Inflammatory macrophage (primary cell): ENCODE measurements at regions not wholly inside any gene's neighbourhood (a gene's known extent, or its start where the extent isn't known, plus 50 kb on each side); places are given as distances from the start of the nearest gene placed in this dataset.
A peak's percentile ranks its signal among the peaks of the same experiment; 100 is the strongest.

Source experiments
- DNase-seq, 2 donors: peaks; one replicate each; pipeline ENCODE4 v3.0.0-alpha.2; 2020 to 2022

DNA sequence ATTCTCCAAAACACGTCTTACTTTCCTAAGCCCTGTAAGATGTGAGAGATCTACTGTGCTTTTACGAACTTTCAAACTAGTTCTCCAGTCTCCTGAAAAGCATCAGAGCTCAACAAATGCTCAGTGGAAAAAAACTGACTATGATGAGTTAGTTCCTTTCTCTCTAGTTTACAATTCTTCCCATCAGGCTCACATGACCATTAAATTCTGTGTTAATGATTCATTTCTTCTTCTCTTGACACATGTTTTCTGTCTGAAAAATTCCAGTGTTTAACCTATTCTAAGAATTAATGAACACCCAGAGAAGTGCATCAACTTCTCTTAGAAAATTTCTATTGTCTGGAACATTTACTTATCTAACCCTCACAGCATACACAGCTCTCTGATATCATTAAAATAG, 844.3 kb downstream of the SI start:
- no peak for DNase-seq

DNA sequence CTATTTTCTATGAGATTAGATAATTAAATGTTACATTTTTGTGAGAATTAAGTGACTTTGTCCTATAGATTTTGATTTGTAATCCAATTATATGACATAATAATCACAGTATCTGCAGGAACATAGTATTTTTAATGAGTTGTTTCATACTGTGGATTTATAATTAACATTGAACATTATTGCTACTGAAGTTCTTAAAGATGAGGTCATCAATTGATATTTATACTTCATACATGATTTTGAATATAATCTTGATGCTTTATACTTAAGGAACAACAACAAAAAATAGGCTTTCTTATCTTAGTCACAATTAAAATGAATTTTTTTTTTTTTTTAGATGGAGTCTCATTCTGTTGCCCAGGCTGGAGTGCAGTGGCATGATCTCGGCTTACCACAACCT, 846.6 kb downstream of the SI start:
- DNase-seq: no peak

DNA sequence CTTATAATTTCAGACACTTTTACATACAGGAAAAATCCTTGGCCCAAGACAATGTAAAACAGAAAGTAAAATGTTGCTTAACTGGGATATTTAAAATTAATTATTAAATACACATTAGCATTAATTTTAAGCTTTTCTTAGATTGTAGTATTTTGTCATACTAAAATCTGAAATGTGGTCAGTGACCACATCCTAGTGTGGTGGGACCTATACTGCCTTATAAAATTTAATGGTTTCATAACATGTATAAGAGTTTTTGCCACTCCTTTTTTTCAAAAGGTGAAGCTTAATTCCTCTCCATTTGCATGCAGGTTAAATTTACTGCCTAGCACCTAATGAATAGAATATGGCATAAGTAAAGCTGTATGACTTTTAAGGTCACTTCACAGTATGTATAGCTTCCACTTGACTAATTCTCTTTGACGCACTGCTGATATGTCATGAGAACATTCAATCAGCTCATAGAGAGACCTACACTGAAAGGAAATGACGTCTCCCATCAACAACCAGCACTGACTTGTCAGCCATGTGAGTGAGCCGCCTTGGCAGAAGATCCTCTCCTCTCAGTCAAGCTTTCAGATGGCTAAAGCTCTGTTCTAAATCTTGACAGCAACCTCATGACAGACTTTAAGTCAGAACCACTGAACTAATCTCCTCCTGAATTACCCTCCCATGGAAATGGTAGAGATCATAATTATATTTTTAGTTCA, 847.8 kb downstream of the SI start:
- no peak for DNase-seq

DNA sequence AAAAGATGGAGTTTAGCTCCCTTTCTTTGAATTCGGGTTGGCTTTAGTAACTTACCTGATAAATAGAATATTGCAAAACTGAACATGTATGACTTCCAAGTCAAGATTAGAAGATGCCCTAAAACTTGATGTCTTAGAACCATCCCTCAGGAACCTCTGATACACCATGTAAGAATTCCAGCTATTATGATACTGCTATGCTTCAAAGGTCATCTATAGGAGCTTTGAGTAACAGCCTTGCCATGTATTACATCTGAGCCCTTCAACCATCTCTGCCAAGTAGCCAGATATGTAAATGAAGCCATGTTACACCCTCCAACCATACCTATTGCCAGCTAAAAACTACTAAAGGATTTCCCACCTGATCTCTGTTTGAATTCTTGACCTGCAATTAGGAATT, 854.2 kb downstream of the SI start:
- no peak for DNase-seq

DNA sequence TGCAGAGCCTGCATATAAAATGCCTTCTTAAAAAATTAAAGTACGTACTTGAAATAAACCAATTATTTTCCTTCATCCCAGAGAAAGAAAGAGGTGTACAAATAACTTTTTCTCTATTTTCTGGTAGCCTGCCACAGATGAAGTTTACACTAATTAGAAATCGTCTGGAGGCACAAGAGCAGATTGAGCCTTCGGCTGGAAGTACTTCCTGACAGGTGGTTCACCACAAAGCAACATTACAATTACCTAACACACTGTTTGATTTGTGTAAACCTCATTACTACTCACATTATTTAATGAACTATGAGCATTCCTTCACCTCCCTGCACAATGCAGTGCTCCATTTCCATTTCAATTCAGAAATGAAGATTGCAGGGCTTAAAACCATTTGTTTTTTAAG, 856.1 kb downstream of the SI start:
- DNase-seq: no peak

DNA sequence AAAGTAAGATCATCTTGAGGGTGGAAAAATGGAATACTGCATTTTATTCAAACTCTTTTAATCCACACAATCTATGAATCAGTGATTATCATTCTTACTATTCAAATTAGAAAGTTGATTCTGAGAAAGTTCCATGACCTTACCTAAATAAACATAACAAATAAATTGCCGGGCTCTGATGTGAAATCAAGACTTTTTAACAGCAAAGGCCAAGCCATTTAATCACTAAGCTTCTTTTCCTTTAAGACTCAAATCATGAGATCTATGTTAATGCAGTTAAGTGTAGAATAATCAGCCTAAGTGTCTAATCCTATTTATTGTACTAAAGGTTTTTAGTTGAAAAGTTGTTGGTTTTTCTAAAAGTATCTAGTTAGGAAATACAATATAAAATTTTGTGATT, 857.0 kb downstream of the SI start:
- no peak for DNase-seq

DNA sequence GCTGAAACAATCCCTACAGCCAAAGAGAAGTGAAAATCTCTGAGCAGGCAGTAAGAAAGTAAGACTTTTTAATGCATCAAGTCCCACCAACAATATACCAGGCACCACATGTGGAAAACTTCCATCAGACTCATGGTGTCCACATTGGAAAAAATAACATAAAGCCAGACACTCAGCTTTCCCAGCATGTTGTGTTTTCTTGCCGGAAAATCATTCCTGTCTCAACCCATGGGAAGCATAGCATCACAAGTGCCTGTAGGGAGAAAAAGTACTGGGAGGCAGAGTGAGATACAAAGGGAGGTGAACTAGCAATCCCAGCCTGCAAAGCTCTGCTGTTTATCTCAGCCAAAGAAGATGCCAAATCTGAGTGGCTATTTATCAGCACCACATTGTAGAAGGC, 868.9 kb downstream of the SI start:
- no peak for DNase-seq

DNA sequence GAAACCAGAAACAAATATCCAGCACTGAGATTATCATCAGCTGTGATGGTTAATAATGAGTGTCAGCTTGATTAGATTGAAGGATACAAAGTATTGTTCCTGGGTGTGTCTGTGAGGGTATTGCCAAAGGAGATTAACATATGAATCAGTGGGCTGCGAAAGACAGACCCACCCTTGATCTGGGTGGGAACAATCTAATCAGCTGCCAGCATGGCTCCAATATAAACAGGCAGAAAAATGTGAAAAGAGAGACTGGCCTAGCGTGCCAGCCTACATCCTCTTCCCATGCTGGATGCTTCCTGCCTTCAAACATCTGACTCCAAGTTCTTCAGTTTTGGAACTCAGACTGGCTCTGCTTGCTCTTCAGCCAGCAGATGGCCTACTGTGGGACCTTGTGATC, 869.5 kb downstream of the SI start:
- DNase-seq: no peak

DNA sequence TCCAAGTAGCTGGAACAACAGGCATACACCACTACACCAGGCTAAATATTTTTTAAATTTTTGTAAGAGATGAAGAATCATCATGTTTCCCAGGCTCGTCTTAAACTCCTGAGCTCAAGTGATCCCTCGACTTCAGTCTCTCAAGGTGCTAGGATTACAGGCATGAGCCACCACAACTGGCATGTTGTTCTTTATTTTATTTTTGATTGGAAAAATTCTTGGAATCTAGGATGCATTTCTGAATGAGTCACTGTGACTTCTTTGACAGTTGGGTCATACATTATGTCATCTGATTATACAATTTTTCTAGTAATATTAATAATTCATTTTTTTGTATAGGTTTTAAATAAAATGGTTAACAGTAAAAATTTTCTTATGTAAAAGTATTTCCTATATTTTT, 870.2 kb downstream of the SI start:
- no peak for DNase-seq

DNA sequence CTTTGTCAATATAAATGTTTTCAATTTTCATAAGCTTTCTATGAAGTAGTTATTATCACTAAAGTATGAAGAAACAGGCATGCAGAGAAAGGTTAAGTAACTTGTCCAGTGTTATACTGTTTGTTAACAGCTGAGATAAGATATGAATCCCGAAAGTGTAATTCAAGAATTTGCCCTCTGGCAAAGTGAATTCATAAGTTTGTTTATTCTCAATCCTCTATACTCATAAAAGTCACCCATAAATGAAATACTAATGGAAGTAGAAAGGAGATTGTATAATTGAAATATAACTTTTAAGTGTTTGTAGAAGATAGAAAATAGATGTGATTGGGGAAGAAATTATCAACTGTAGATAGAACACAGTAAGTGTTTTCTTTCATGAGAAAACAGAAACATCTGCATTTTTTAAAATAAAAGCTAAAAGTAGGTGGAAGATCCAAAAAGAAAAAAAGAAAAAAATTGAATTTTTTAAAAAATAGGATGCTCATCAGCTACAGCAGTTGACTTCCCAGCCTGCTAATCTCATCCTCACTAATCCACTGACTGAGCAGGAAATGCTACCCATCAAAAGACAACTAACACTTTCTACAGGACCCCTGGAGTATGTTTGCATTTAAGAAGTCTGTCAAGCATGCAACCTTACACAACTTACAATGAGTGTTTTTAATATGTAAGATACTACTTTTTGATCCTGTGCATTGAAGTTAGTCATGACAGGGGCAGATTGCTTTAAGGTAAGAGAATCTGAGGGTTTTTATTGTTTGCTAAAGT, 878.1 kb downstream of the SI start:
- DNase-seq: no peak

DNA sequence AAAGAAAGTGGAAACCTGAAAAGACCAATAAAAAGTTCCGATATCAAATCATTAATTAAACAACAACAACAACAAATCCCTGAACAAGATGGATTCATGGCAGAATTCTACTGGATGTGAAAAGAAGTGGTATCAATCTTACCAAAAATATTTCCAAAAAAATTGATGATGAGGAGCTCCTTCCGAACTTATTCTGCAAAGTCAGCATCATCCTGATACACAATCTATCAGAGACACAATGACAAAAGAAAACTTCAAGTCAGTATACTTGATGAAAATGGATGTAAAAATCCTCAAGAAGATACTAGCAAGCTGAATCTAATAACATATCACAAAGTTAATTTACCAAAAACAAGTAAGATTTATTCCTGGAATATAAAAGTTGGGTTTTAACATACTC, 881.8 kb downstream of the SI start:
- no peak for DNase-seq

DNA sequence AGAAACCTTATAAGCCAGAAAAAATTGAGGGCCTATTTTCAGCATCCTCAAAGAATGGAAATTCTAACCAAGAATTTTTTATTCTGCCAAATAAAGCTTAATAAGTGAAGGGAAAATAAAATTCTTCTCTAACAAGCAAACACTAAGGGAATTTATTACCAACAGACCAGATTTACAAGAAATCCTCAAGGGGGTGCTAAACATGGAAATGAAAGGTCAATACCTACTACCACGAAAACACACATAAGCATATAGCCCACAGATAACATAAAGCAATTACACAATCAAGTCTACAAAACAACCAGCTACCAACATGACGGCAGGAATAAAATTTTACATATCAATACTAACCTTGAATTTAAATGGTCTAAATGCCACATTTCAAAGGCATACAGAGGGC, 883.5 kb downstream of the SI start:
- no peak for DNase-seq

DNA sequence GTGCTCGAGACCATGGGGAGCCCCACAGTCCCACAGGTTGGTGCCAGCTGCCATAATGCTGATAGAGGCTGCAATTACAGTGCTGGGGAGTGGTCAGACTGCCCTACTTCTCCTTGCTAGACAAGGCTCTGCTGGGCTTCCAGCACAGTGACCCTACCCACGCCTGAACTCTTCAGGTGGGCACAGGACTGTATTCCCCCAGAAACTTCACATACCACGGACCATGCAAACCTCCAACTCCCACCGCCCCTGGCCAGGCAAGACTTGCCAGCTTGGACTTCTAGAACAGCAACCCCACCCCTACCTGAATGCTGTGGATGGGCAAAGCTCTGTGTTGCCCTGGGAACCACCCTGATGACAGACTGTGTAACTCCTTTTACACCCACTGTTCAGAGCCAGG, 885.3 kb downstream of the SI start:
- DNase-seq: no peak

DNA sequence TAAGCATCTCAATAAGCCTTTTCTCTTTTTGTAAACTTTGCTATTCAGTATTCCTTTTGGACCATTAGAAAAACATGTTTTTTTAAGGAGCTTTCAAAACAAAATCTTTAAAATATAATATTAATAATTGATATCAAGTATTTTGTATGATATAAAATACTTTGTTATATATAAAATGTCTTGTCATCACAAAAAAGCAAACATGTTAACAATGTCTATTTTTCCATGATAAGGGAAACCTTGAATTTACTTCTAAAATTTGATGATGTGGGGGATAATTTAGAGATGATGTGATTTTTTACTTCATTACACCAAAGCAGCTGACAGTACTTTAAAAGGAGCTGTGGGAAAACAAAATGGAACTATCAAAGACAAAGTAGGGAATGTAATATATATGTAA, 887.7 kb downstream of the SI start:
- DNase-seq: no peak

DNA sequence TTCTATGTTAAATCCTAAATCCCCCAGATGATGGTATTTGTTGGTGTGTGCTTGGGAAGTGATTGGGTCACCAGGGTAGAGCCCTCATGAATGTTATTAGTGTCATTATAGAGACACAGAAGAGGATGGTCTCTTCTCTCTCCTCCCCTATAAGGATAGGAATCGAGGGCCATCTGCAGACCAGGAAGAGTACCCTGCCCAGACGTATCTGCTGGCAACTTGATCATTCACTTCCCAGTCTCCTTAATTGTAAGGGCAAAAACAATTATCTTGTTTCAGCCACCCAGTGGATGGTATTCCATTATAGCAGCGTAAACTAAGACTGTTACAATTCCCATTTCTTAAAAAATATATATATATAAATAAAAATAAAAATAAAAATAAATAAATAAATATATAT, 892.2 kb downstream of the SI start:
- no peak for DNase-seq

DNA sequence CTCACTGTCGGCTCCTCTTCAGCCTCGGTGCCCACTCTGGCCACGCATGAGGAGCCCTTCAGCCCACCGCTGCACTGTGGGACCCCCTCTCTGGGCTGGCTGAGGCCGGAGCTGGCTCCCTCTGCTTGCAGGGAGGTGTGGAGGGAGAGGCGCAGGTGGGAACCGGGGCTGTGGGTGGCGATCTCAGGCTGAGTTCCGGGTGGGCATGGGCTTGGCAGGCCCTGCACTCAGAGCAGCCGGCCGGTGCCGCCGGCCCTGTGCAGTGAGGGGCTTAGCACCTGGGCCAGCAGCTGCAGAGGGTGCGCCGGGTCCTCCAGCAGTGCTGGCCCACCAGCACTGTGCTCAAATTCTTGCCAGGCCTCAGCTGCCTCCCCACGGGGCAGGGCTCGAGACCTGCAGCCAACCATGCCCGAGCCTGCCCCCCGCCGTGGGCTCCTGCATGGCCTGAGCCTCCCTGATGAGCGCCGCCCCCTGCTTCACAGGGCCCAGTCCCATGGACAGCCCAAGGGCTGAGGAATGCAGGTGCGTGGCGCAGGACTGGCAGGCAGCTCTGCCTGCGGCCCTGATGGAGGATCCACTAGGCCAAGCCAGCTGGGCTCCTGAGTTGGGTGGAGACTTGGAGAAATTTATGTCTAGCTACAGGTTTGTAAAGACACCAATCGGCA, 899.1 kb downstream of the SI start:
- DNase-seq: no peak

DNA sequence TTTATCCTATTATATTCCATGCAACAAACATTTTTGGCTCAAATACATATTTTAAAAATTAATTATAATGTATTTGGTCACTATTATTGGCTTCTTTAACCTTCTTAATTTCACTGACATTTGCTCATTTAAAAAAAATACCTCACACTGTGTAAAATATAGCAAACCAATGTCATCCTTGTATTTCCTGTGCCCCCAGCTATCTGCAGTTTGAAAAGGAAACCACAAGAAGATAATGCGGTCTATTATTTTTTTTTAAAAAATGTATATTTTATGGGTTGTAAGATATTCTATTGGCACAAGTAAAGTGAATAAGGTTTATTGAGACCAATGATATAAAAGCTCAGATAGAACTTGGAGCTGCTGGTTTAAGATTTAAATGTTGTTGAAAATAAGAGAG, 904.2 kb downstream of the SI start:
- DNase-seq: no peak

DNA sequence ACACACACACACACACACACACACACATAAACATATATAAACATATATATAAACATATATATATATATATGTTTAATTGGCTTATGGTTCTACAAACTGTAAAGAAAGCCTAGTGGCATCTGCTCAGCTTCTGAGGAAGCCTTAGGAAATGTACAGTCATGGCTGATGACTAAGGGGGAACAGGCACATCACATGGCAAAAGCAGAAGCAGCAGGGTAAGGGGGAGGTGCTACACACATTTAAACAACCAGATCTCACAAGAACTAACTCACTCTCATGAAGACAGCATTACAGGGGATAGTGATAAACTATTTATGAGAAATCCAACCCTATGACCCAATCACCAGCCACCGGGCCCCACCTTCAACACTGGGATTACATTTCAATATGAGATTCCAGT, 922.9 kb downstream of the SI start:
- DNase-seq: peak; percentile 40 to 67

DNA sequence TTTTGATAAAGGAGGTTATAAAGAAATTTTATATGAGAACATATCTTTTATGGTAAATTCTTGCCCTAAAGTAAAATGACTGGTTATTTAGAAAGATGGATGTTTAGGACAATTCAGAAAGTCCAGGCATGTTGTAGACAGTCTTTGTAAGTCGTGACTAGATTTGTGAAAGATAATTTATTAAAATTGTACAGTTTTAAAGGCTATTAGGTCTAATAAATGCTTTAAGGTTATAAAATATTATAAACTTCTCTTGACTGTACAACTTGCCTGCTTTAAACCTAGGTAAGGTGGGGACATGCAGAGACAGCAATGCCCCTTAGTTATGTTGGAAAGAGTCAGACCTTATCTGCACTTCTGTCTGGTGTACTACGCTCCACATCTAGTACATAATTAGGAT, 933.5 kb downstream of the SI start:
- no peak for DNase-seq

DNA sequence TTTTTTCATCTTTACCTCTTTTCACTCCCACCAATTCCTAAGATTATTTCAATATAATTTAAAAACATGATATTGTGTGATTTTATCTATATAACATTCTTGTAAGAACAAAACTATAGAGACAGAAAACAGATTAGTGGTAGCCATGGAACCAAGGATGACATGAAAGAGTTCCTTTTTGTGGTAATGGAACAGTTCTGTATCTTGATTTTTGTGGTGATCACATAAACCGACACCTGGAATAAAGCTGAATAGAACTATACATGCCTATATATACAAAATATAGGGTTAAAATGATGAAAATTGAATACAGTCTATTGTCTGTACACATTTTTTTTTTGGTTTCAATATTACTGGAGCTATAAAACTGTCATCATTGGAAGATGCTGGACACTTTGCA, 945.4 kb downstream of the SI start:
- no peak for DNase-seq

DNA sequence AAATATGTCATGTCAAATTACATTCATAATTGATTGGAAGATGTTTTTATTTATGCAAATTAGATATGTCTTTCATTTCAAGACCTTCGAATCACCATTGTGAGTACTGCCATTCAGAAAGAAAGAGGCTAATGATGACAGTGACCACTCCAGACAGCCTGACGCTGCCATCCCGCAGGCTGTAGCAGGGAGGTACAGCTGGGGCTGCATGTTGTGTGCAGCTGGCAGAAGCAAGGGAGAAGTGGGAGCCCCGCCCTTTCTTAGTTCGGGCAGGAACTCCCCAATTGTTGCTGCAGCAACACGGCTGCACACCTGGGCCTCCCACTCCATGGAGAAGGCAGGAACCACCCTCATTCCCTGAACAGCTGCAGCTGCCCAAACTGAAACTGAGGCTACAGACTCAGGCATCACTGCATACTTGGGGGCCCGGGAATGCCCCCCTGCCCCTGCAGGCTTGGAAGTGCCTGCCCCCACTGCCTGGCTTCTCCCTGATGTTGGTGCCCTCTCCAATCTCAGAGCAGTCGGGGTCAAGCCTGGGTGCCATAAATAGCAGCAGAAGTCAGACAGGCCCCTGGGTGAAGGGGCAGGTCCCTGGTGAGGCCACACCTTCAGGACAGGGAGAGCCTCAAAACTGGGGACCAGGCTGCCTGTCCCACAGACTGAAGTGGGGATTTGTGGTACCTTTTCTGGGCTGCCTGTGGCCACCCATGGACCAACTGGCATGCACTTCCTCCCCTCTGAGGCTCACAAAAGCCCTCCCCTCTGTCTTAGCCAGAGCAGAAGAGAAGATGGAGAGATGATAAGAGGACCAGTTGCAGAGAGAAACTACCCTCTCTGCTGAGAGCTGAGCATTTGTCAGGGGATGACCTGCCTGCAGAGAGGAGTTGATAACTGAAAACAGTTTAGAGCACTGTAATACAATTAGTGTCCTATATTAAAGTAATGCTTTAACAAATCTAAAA, 964.6 kb downstream of the SI start:
- no peak for DNase-seq

DNA sequence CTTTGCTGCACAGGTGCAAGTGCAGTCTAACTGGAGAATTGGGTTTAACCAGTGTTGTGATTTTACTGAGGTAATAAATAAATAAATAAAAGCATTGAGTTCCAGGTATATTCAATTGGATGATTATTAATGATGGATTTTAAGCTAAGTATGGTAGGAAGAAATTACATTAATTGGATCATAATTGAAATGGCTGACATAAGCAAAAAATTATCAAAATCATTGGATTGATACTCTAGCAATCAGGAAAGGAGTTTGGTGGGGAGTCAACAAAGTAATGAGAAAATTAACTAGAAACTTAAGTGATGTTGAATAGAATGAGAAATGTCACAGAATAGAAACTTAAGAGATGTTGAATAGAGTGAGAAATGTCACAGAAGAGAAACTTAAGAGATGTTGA, 981.9 kb downstream of the SI start:
- DNase-seq: no peak

DNA sequence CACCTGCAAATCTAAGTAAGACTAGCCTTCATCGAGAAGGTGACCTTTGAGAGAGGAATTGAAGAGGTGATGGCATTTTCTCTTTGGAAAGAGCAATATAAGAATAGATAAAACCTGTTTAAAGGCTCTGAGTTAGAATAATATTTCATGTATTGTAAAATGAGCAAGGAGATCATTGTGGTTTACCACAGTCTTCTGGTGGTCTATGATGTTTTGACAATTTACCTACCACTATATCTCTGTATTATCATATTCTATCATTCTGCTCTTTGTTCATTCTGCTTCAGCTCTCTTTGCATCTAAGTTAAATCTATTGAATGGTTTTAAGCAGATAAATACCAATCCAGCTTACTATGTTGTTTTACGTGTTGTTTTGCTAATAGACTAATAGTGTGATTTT, 982.3 kb downstream of the SI start:
- DNase-seq: no peak
